ENCODE measurements at regions not wholly inside any gene's neighbourhood (a gene's known extent, or its start where the extent isn't known, plus 50 kb on each side); places are given as distances from the start of the nearest gene placed in this dataset.

DNA sequence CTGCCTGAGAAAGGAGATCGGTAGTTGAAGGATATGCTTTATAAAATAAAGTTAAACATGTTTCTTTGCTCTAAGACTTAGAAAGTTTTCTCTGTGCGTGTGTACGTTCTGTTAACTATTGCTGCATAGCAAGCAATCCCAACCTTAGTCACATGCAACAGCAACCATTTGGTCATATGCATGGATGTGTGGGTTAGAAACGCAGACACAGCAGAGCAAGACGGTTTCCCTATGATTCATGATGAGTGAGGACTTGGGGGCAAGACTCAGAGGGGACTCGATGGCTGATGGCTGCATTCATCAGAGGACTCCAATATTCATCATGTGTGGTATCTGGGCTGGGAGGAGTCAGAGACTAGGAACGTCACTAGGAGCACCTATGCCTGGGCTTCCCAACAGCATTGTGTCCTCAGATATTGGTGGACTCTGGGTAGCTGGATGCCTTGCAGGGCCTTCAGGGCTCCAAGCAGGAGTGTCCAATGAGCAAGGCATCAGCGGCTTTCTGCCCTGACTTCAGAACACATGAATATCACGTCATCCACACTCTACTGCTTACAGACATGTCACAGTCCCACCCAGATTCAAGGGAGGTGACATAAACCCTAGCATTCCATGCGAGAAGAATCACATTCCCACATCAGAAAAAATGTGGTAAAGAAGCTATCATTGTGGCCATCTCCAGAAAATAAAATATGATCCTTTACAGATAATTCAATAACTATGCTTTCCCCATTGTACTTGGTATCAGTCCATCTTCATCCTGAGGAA lies 731.2 kb downstream of the TNS3 start:
- TF ChIP-seq SIN3A (IDR thresholded peaks at IDR 0.05; ENCODE audit: borderline replicate concordance, insufficient read depth, low read length) = no peak
- TF ChIP-seq POLR2AphosphoS5 (IDR thresholded peaks at IDR 0.05; ENCODE audit: low read depth, low read length) = no peak
- no peak for TF ChIP-seq FOXP2 (optimal IDR thresholded peaks at IDR 0.05; ENCODE audit: borderline replicate concordance, extremely low read depth, extremely low read length, insufficient read depth)
- TF ChIP-seq TAF1 (IDR thresholded peaks at IDR 0.05; ENCODE audit: borderline replicate concordance, insufficient read depth, low read length) = no peak
- TF ChIP-seq, protein P1, sequence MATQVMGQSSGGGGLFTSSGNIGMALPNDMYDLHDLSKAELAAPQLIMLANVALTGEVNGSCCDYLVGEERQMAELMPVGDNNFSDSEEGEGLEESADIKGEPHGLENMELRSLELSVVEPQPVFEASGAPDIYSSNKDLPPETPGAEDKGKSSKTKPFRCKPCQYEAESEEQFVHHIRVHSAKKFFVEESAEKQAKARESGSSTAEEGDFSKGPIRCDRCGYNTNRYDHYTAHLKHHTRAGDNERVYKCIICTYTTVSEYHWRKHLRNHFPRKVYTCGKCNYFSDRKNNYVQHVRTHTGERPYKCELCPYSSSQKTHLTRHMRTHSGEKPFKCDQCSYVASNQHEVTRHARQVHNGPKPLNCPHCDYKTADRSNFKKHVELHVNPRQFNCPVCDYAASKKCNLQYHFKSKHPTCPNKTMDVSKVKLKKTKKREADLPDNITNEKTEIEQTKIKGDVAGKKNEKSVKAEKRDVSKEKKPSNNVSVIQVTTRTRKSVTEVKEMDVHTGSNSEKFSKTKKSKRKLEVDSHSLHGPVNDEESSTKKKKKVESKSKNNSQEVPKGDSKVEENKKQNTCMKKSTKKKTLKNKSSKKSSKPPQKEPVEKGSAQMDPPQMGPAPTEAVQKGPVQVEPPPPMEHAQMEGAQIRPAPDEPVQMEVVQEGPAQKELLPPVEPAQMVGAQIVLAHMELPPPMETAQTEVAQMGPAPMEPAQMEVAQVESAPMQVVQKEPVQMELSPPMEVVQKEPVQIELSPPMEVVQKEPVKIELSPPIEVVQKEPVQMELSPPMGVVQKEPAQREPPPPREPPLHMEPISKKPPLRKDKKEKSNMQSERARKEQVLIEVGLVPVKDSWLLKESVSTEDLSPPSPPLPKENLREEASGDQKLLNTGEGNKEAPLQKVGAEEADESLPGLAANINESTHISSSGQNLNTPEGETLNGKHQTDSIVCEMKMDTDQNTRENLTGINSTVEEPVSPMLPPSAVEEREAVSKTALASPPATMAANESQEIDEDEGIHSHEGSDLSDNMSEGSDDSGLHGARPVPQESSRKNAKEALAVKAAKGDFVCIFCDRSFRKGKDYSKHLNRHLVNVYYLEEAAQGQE (IDR thresholded peaks at IDR 0.05; ENCODE audit: insufficient read depth in 1 of 2, low read depth in 2 of 2, low read length in 2 of 2) = no peak

DNA sequence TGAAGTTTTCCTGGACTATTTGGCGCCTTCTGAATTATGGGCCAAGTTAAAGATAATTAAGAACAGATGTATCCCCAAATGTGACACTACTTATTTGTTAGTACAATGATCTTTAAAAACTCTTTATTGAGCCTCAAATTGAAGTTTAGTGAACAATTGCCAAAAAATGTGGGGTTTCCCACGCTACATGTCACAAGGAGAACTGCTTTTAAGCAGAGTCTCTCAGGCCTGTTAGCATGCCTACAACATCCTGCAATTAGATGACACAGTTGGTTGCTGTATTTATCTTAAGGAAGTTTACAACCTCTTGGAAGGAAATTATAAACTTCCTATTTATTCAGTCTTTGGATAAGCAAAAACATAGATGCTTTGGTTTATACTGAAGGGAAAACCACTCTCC lies 733.0 kb downstream of the TNS3 start:
- no peak for TF ChIP-seq TAF1 (IDR thresholded peaks at IDR 0.05; ENCODE audit: borderline replicate concordance, insufficient read depth, low read length)
- no peak for TF ChIP-seq POLR2AphosphoS5 (IDR thresholded peaks at IDR 0.05; ENCODE audit: low read depth, low read length)
- TF ChIP-seq SIN3A (IDR thresholded peaks at IDR 0.05; ENCODE audit: borderline replicate concordance, insufficient read depth, low read length) = no peak
- TF ChIP-seq, protein P1 (IDR thresholded peaks at IDR 0.05; ENCODE audit: insufficient read depth in 1 of 2, low read depth in 2 of 2, low read length in 2 of 2) = no peak
- TF ChIP-seq FOXP2 (optimal IDR thresholded peaks at IDR 0.05; ENCODE audit: borderline replicate concordance, extremely low read depth, extremely low read length, insufficient read depth) = no peak

DNA sequence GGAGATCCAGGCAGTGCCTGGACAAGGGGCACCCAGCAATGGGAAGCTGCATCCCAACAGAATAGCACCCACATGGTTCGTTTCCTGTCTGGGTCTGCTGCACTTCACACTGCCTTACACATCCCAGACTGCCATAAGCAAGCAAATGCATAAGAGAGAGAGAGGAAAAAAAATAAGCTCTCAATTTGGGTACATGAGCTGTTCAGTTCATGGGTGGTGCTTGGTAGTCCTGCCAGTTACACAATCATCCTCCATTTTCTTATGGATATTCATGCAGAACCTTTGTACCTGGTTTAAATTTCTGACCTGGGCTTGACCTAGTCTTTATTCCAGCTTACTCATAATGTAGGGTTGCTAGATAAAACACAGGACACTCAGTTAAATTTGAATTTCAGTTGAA lies 733.6 kb downstream of the TNS3 start:
- TF ChIP-seq TAF1 (IDR thresholded peaks at IDR 0.05; ENCODE audit: borderline replicate concordance, insufficient read depth, low read length) = no peak
- TF ChIP-seq SIN3A (IDR thresholded peaks at IDR 0.05; ENCODE audit: borderline replicate concordance, insufficient read depth, low read length) = no peak
- TF ChIP-seq, protein P1 (IDR thresholded peaks at IDR 0.05; ENCODE audit: insufficient read depth in 1 of 2, low read depth in 2 of 2, low read length in 2 of 2) = no peak

GRCh38 chr7:46847126-46847525 lies 734.8 kb downstream of the TNS3 start:
- TF ChIP-seq SIN3A (IDR thresholded peaks at IDR 0.05; ENCODE audit: borderline replicate concordance, insufficient read depth, low read length) (no peak), POLR2AphosphoS5 (IDR thresholded peaks at IDR 0.05; ENCODE audit: low read depth, low read length) (no peak), TAF1 (IDR thresholded peaks at IDR 0.05; ENCODE audit: borderline replicate concordance, insufficient read depth, low read length) (no peak), FOXP2 (optimal IDR thresholded peaks at IDR 0.05; ENCODE audit: borderline replicate concordance, extremely low read depth, extremely low read length, insufficient read depth) (no peak)
- TF ChIP-seq, protein P1 (IDR thresholded peaks at IDR 0.05; ENCODE audit: insufficient read depth in 1 of 2, low read depth in 2 of 2, low read length in 2 of 2) = no peak
